NCI-H1105 (cell line): ENCODE measurements at regions not wholly inside any gene's neighbourhood (a gene's known extent, or its start where the extent isn't known, plus 50 kb on each side); places are given as distances from the start of the nearest gene placed in this dataset.
"Not testable (repeated sequence)": the region's sequence is repeated elsewhere in the genome, so short reads cannot be mapped to it uniquely, and the experiment has no call there.

Experiments
- DNase-seq: peaks from one replicate; lab custom pipeline; 2025; lab: John Stamatoyannopoulos, UW

DNA sequence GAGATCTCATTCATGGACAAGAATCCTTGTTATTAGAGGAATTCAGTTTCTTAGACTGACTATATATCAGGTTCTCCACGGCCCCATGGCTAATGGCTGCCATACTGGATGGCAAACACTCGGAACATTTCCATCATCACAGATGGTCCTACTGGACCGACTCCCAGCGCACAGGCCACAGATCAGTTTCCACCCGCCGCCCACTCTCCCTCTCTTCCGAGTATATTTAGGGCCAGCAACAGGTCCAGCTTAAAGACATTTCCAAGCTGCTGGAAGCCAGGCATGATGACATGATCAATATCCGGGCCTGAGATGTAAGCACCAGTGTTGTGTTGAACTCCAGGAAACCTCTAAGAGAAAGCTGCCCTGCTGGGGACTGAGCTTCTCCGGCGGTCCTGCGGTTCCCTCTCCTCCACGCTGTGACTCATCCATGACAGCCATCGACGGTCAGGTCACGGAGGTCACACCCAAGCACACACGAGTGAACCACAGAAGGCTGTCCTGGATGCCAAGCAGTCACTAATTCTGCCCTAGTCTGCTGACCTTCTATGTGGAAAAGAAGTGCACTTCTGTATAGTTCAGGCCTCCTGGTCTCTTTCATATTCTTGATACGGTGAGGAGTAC lies 64.4 kb upstream of the LPCAT1 start:
- not testable (repeated sequence) for DNase-seq

DNA sequence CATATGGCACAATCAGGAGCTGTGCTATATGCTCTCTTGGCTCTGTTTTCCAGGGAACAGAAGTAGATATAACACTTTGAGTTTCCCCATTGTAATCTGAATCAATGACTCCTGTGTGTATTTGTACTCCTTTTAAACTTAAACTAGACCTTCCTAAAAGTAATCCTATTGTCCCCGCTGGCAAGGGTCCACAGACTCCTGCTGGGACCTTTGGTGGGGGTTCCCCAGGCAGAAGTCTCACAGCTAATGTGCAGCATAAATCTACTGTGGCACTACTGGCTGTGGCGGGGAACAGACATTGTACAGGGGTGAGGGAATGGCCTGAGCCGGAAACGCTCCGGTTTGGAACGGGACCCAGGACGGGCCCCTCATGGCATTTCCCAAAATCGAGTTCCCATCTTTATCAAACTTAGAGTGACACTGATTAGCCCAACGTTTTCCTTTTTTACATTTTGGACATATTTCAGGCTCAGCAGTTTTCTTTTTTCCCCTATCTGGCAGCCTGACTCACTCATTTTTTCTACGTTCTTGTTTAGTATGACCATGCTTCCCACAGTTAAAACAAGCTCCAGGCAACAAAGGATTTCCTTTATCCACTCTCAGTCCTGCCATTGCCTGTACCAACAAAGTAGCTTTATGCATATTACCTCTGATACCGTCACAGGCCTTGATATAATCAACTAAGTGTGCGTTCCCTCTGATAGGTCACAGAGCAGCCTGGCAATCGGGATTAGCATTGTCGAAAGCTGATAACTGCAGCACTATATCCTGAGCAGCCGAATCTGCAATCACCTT lies 59.5 kb upstream of the LPCAT1 start:
- DNase-seq = not testable (repeated sequence)

DNA sequence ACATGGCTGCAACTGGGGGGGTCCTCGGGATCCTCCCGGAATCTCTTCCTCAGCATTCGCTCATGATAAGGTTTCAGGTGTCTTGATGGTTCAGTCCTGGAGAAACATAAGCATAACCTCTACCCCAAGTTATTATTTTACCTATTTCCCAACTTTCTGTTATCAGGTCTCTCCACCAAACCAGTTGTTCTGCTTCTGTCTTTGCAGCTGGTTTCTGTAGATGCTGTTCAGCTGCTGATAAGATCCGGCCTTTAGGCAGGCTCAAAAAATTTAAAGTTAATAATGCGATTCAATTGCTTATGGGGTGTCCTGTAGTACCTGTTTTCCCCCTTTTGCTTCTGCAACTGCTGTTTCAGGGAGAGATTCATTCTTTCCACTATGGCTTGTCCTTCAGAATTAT lies 55.6 kb upstream of the LPCAT1 start:
- DNase-seq = not testable (repeated sequence)

DNA sequence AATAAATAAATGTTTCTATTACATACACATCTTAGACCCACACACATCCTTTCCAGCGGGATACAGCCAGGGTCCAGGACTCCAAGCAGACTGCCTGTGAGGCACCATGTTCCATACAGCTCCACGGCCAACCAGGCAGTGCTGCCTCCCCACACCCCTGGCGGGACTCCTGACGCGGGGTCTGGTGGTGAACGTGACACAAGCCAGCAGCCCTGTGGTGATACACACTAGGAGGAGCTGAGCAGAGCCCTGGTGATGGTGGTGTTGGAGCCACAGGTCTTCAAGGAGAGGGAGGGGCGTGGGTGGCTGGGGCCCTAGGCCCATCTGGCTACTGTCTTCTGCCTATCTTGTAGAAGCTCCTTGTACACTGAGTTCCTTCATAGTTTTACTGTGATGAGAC lies 53.1 kb upstream of the LPCAT1 start:
- not testable (repeated sequence) for DNase-seq

DNA sequence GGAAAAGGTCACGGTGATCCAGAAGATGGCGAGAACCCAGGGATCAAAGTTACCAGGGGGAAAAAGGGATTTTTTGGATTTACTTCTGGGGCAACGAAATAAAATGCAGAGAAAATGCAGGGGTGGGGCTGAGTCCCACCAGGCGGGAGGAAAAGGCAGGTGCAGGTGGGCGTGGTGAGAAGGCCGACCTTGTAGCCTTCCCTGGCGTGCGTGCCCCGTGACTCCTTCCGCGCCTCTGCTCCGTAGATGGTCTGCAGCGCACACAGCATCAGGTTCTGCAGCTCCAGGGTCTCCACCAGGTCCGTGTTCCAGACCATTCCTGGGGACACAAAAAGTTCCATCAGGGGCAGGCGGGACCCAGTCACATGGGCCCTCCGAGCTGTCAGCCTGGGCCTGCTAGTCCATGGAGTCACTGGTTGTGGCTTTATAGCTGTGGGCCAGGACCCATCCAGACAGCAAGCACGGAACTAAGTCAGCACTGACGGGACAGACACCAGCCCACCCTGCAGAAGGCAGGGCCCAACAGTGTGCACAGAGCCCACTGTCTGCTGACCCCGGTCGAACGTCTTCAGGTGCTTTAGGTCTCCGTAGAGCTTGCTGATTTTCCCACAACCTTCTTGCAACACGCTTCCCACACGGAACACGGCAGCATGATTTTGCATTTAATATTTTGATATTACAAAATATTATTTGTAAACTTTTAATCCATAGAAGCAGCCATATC lies 52.4 kb upstream of the LPCAT1 start:
- DNase-seq = not testable (repeated sequence)

DNA sequence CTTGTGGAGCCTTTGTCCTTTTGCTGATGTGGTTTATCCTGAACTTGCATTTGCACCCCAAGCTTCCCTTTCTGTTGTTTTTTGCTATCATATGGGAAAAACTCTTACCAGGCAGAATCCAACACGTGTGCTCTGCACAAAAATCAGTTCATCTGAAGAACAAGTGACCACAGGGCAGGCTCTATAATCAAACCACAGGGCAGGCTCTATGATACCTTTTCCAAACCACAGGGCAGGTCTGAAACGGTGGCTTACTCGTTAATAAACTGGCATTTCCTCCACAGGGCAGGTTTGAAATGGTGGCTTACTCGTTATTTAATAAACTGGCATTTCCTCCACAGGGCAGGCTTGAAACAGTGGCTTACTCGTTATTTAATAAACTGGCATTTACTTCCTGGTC lies 51.7 kb upstream of the LPCAT1 start:
- DNase-seq = not testable (repeated sequence)

DNA sequence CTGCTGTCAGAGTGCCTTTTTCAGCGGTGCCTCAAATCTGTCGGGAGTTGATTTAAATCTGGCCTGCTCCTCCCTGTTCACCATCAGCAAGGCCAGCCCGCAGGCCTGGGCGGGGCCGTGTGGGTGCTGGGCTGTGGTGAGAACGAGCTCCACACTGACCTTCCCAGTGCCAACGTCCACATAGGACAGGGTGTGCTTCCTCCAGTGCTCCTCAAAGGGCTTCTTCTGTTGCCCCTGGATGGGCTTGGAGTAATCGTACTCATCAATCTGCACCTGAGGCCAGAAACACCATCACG lies 50.2 kb upstream of the LPCAT1 start:
- not testable (repeated sequence) for DNase-seq

DNA sequence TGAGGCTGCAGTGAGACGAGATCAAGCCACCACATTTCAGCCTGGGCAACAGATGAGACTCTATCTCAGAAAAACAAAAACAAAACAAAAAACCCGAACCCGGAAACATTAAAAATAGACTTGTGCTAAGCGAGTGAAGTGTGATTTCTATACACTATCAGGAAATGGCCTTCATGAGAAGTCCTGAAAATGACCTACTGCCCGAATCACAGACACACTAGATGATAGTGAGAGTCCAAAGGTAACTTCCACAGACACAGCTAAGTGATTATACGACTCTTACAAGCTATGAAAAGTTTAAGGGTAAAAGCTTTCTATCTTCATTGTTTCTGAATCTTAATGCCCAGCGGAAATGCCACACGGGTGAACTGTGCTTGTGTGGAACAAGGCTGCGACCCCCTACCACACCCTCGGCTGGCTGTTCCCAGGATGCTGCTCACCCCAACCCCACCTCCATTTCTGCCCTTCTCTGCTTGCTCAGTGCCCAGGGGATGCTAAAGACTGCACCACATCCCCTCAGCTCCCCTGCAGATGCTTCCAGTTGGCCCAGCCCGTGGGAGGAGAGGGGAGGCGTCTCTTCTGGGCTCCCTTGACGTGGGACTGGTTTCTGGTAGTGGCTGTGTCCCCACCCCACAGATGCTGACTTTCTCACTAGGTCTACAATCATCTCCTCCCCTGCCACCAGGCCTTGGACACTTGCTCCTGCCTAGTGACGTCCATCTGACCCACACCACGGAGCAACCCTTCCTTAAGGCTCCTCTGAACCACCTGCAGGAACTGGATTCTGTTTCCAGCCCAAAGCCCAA lies 49.7 kb upstream of the LPCAT1 start:
- not testable (repeated sequence) for DNase-seq
